Kidney glomerular epithelial cell (primary cell): ENCODE measurements at regions not wholly inside any gene's neighbourhood (a gene's known extent, or its start where the extent isn't known, plus 50 kb on each side); places are given as distances from the start of the nearest gene placed in this dataset.

Source experiments
- DNase-seq: peaks from one replicate; lab custom pipeline; 2025; lab: John Stamatoyannopoulos, UW

- no peak for DNase-seq
These were observed 235.9 kb downstream of the ARRDC4 start for GRCh38 chr15:98196371-98196770.

- DNase-seq: no peak
These were observed 241.8 kb downstream of the ARRDC4 start for GRCh38 chr15:98202256-98202655.

GRCh38 chr15:98203872-98204660 lies 243.6 kb downstream of the ARRDC4 start:
- no peak for DNase-seq

GRCh38 chr15:98207928-98208327 lies 247.4 kb downstream of the ARRDC4 start:
- no peak for DNase-seq

GRCh38 chr15:98213346-98213979 lies 253.0 kb downstream of the ARRDC4 start:
- no peak for DNase-seq

GRCh38 chr15:98216166-98216565 lies 255.7 kb downstream of the ARRDC4 start:
- no peak for DNase-seq

- DNase-seq: no peak
These were observed 256.9 kb downstream of the ARRDC4 start for GRCh38 chr15:98217356-98217755.

GRCh38 chr15:98221144-98221543 lies 260.6 kb downstream of the ARRDC4 start:
- DNase-seq: no peak

- no peak for DNase-seq
These were observed 261.1 kb downstream of the ARRDC4 start for GRCh38 chr15:98221577-98221976.

GRCh38 chr15:98226149-98226548 lies 265.6 kb downstream of the ARRDC4 start:
- no peak for DNase-seq

GRCh38 chr15:98226578-98226977 lies 266.1 kb downstream of the ARRDC4 start:
- no peak for DNase-seq

- no peak for DNase-seq
These were observed 268.3 kb downstream of the ARRDC4 start for GRCh38 chr15:98228846-98229245.

GRCh38 chr15:98230975-98231374 lies 270.5 kb downstream of the ARRDC4 start:
- DNase-seq: no peak

- DNase-seq: no peak
These were observed 271.4 kb downstream of the ARRDC4 start for GRCh38 chr15:98231696-98232440.

- no peak for DNase-seq
These were observed 272.3 kb downstream of the ARRDC4 start for GRCh38 chr15:98232761-98233160.

- no peak for DNase-seq
These were observed 273.4 kb downstream of the ARRDC4 start for GRCh38 chr15:98233873-98234272.

- no peak for DNase-seq
These were observed 279.8 kb downstream of the ARRDC4 start for GRCh38 chr15:98240303-98240702.

GRCh38 chr15:98241032-98241554 lies 280.6 kb downstream of the ARRDC4 start:
- no peak for DNase-seq

GRCh38 chr15:98257290-98257689 lies 296.8 kb downstream of the ARRDC4 start:
- DNase-seq: no peak

GRCh38 chr15:98263787-98264186 lies 303.3 kb downstream of the ARRDC4 start:
- no peak for DNase-seq

- DNase-seq: no peak
These were observed 305.8 kb downstream of the ARRDC4 start for GRCh38 chr15:98266295-98266694.

GRCh38 chr15:98268163-98268562 lies 307.7 kb downstream of the ARRDC4 start:
- DNase-seq: no peak

- DNase-seq: no peak
These were observed 312.1 kb downstream of the ARRDC4 start for GRCh38 chr15:98272625-98273024.
